Kidney (tissue), 13 donors: ENCODE measurements at regions not wholly inside any gene's neighbourhood (a gene's known extent, or its start where the extent isn't known, plus 50 kb on each side); places are given as distances from the start of the nearest gene placed in this dataset.

Experiments
- DNase-seq, 5 donors: peaks; one replicate each; pipeline ENCODE4 v3.0.0-alpha.2; 2013 to 2020
- FAIRE-seq: peaks from 2 replicates; lab custom pipeline; 2012; peaks lifted over from hg19 to GRCh38; lab: Jason Lieb, UNC
- H3K27ac ChIP-seq, 2 donors: one replicate each; pipeline ENCODE4 v1.7.0; 2013; ENCODE audit warnings: low read depth in 2 of 2, low read length in 2 of 2, inconsistent platforms in 1 of 2
- H3K27me3 ChIP-seq: one replicate; pipeline ENCODE4 v1.7.1; 2013; ENCODE audit warnings: low read length, inconsistent platforms; ENCODE audit not compliant: control insufficient read depth, insufficient read depth
- H3K36me3 ChIP-seq, 3 donors: one replicate each; pipeline versions ENCODE4 v1.7.0 to v1.7.1; 2013; ENCODE audit warnings: low read length in 3 of 3, control low read depth in 1 of 3, inconsistent platforms in 1 of 3; ENCODE audit not compliant: insufficient read depth in 3 of 3, control insufficient read depth in 2 of 3
- H3K4me1 ChIP-seq, 3 donors: one replicate each; pipeline versions ENCODE4 v1.7.0 to v1.7.1; 2013; ENCODE audit warnings: low read length in 3 of 3, inconsistent platforms in 1 of 3, low read depth in 1 of 3; ENCODE audit not compliant: control insufficient read depth in 2 of 3, insufficient read depth in 2 of 3
- H3K4me3 ChIP-seq, 3 donors: one replicate each; pipeline versions ENCODE4 v1.7.0 to v1.8.1; 2013; ENCODE audit warnings: low read length in 3 of 3, control low read depth in 1 of 3, inconsistent platforms in 1 of 3
- H3K9ac ChIP-seq, 3 donors: one replicate each; pipeline versions ENCODE4 v1.7.0 to v1.7.1; 2013; ENCODE audit warnings: low read length in 3 of 3, control low read depth in 1 of 3, inconsistent platforms in 1 of 3
- H3K9me3 ChIP-seq, 3 donors: one replicate each; pipeline versions ENCODE4 v1.7.0 to v1.7.1; 2013; ENCODE audit warnings: low read length in 3 of 3, control low read depth in 1 of 3, inconsistent platforms in 1 of 3; ENCODE audit not compliant: control insufficient read depth in 2 of 3, insufficient read depth in 1 of 3
- CTCF ChIP-seq: IDR thresholded peaks from 3 replicates; pipeline ENCODE4 v1.5.1; 2012; ENCODE audit warnings: mild to moderate bottlenecking, moderate library complexity, borderline replicate concordance; ENCODE audit not compliant: insufficient read depth; ENCODE audit errors: extremely low read depth
- intact Hi-C: fragments of 100-400 bp; cut with DNase I; formaldehyde crosslinking; loops from one replicate; pipeline ENCODE4 v1.11.1; 2022
- donor health status: control.
- donor health status: control.
- donor health status: control.
- donor health status: control.
- donor health status: control.
- donor health status: DM: yes; HTN: yes; CAD: no.
- donor health status: Normal renal cell carcinoma (clear cell type).

DNA sequence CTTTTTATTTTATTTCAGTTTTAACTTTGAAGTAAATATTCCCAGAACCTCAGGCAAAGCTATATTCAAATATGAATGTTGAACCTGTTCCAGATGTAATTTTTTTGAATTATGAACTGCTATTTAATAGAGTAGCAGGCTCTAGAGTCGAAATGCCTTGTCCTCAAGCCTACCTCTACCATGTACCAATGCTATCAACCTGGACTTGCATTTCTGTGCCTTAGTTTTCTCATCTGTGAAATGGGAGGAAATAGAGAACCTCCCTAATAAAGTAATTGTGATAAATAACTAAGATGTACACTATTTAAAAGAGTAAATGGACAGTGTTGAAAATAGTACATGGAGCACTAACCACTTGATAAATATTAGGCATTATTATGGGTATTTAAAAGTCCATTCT is 551.6 kb upstream of the JARID2 start:
- Histone ChIP-seq H3K4me3 (no peak overlapping the region), H3K36me3 (no peaks in the 10 kb centered on the region), H3K9me3 (no peaks in the 10 kb centered on the region), H3K27ac (no peak overlapping the region), H3K27me3 (no peaks in the 10 kb centered on the region), H3K9ac (no peak overlapping the region), H3K4me1 (no peaks in the 10 kb centered on the region)
- intact Hi-C loops: no loop called here
- TF ChIP-seq CTCF: no peak
- FAIRE-seq (no peak), DNase-seq (no peak)

DNA sequence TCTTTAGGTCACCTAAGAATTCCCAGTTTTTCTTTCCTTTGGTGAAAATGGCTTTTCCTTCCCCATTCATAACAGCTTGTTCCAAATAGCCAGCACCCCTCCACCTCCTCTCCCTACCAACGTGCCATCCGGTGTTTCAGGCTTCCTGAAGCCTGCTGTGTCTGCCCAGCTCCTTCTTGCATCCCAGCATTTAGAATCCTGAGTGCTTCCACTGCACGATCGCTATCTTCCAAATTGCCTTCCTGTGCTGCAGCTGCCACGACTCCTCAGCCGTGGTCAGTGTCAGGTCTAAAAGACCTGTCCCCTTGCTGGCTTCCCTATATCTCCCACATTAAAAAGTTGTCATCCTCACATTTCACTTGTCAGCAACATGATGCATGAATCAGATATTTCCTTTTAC is 550.3 kb upstream of the JARID2 start:
- peak in 2 of 5 donors; percentile 11 to 31 for DNase-seq
- no peak overlapping the region for H3K9ac ChIP-seq
- no peak overlapping the region for H3K27ac ChIP-seq
- H3K27me3 ChIP-seq: no peaks in the 10 kb centered on the region
- FAIRE-seq: no peak
- no peaks in the 10 kb centered on the region for H3K4me1 ChIP-seq
- intact Hi-C loops: no loop called here
- no peak overlapping the region for H3K4me3 ChIP-seq
- no peak for TF ChIP-seq CTCF
- H3K9me3 ChIP-seq: peaks cover 0 to 2% (median 0%) of the 10 kb centered on the region in 3 donors
- H3K36me3 ChIP-seq: no peaks in the 10 kb centered on the region

- H3K27ac ChIP-seq: no peak overlapping the region
- DNase-seq (no peak), FAIRE-seq (no peak)
- TF ChIP-seq CTCF: no peak
- intact Hi-C loops: no loop called here
- H3K9ac ChIP-seq: no peak overlapping the region
- peaks cover 0 to 2% (median 0%) of the 10 kb centered on the region in 3 donors for H3K9me3 ChIP-seq
- no peaks in the 10 kb centered on the region for H3K27me3 ChIP-seq
- no peaks in the 10 kb centered on the region for H3K4me1 ChIP-seq
- H3K36me3 ChIP-seq: no peaks in the 10 kb centered on the region
- no peak overlapping the region for H3K4me3 ChIP-seq
These were observed 549.5 kb upstream of the JARID2 start for GRCh38 chr6:14696367-14696766.

DNA sequence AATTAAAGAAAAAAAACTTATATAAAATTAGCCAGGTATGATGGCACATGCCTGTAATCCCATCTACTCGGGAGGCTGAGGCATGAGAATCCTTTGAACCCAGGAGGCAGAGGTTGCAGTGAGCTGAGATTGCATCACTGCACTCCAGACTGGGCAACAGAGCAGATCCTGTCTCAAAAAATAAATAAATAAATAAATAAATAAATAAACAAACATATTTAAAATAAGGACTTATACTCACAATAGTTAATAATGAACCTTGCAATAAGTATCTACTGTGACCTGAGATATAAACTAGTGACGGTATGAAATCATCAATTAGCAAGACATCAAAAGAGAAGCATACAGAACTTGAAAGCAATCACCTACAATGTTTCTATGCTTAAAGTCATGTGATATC is 548.4 kb upstream of the JARID2 start:
- no peak for FAIRE-seq
- intact Hi-C loops: no loop called here
- TF ChIP-seq CTCF: no peak
- DNase-seq: no peak
- H3K9ac ChIP-seq: no peak overlapping the region
- no peaks in the 10 kb centered on the region for H3K27me3 ChIP-seq
- H3K4me1 ChIP-seq: no peaks in the 10 kb centered on the region
- no peak overlapping the region for H3K4me3 ChIP-seq
- peaks cover 0 to 2% (median 0%) of the 10 kb centered on the region in 3 donors for H3K9me3 ChIP-seq
- no peak overlapping the region for H3K27ac ChIP-seq
- H3K36me3 ChIP-seq: no peaks in the 10 kb centered on the region
